ENCODE measurements at regions not wholly inside any gene's neighbourhood (a gene's known extent, or its start where the extent isn't known, plus 50 kb on each side); places are given as distances from the start of the nearest gene placed in this dataset.

- TF ChIP-seq NFE2L2 (IDR thresholded peaks at IDR 0.05; ENCODE audit: low read depth, low read length) = no peak
- TF ChIP-seq MXI1 (IDR thresholded peaks at IDR 0.05; ENCODE audit: borderline replicate concordance, low read depth, low read length) = no peak
- no peak for TF ChIP-seq CEBPB (IDR thresholded peaks at IDR 0.05; ENCODE audit: low read depth, low read length)
- TF ChIP-seq RAD21 (IDR thresholded peaks at IDR 0.05; ENCODE audit: low read length) = no peak
- no peak for TF ChIP-seq POLR2A (IDR thresholded peaks at IDR 0.05; ENCODE audit: low read depth, low read length)
- TF ChIP-seq, protein P1, sequence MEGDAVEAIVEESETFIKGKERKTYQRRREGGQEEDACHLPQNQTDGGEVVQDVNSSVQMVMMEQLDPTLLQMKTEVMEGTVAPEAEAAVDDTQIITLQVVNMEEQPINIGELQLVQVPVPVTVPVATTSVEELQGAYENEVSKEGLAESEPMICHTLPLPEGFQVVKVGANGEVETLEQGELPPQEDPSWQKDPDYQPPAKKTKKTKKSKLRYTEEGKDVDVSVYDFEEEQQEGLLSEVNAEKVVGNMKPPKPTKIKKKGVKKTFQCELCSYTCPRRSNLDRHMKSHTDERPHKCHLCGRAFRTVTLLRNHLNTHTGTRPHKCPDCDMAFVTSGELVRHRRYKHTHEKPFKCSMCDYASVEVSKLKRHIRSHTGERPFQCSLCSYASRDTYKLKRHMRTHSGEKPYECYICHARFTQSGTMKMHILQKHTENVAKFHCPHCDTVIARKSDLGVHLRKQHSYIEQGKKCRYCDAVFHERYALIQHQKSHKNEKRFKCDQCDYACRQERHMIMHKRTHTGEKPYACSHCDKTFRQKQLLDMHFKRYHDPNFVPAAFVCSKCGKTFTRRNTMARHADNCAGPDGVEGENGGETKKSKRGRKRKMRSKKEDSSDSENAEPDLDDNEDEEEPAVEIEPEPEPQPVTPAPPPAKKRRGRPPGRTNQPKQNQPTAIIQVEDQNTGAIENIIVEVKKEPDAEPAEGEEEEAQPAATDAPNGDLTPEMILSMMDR (conservative IDR thresholded peaks at IDR 0.05; ENCODE audit: low read depth, low read length) = no peak
- no peak for TF ChIP-seq USF2 (IDR thresholded peaks at IDR 0.05; ENCODE audit: low read depth, low read length)
- no peak for TF ChIP-seq FOS (IDR thresholded peaks at IDR 0.05; ENCODE audit: low read depth, low read length)
- no peak for TF ChIP-seq SMC3 (IDR thresholded peaks at IDR 0.05; ENCODE audit: low read depth, low read length)
- TF ChIP-seq, protein P2, sequence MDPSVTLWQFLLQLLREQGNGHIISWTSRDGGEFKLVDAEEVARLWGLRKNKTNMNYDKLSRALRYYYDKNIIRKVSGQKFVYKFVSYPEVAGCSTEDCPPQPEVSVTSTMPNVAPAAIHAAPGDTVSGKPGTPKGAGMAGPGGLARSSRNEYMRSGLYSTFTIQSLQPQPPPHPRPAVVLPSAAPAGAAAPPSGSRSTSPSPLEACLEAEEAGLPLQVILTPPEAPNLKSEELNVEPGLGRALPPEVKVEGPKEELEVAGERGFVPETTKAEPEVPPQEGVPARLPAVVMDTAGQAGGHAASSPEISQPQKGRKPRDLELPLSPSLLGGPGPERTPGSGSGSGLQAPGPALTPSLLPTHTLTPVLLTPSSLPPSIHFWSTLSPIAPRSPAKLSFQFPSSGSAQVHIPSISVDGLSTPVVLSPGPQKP (IDR thresholded peaks at IDR 0.05; ENCODE audit: borderline replicate concordance, low read depth, low read length) = no peak
Observed at GRCh38 chr10:80908611-80909010, 370.9 kb downstream of the SH2D4B start.

Measured in IMR-90 (cell line).